Kidney (tissue), 13 donors: ENCODE measurements at regions not wholly inside any gene's neighbourhood (a gene's known extent, or its start where the extent isn't known, plus 50 kb on each side); places are given as distances from the start of the nearest gene placed in this dataset.

Experiments
- DNase-seq, 5 donors: peaks; one replicate each; pipeline ENCODE4 v3.0.0-alpha.2; 2013 to 2020
- FAIRE-seq: peaks from 2 replicates; lab custom pipeline; 2012; peaks lifted over from hg19 to GRCh38; lab: Jason Lieb, UNC
- H3K27ac ChIP-seq, 2 donors: one replicate each; pipeline ENCODE4 v1.7.0; 2013; ENCODE audit warnings: low read depth in 2 of 2, low read length in 2 of 2, inconsistent platforms in 1 of 2
- H3K27me3 ChIP-seq: one replicate; pipeline ENCODE4 v1.7.1; 2013; ENCODE audit warnings: low read length, inconsistent platforms; ENCODE audit not compliant: control insufficient read depth, insufficient read depth
- H3K36me3 ChIP-seq, 3 donors: one replicate each; pipeline versions ENCODE4 v1.7.0 to v1.7.1; 2013; ENCODE audit warnings: low read length in 3 of 3, control low read depth in 1 of 3, inconsistent platforms in 1 of 3; ENCODE audit not compliant: insufficient read depth in 3 of 3, control insufficient read depth in 2 of 3
- H3K4me1 ChIP-seq, 3 donors: one replicate each; pipeline versions ENCODE4 v1.7.0 to v1.7.1; 2013; ENCODE audit warnings: low read length in 3 of 3, inconsistent platforms in 1 of 3, low read depth in 1 of 3; ENCODE audit not compliant: control insufficient read depth in 2 of 3, insufficient read depth in 2 of 3
- H3K4me3 ChIP-seq, 3 donors: one replicate each; pipeline versions ENCODE4 v1.7.0 to v1.8.1; 2013; ENCODE audit warnings: low read length in 3 of 3, control low read depth in 1 of 3, inconsistent platforms in 1 of 3
- H3K9ac ChIP-seq, 3 donors: one replicate each; pipeline versions ENCODE4 v1.7.0 to v1.7.1; 2013; ENCODE audit warnings: low read length in 3 of 3, control low read depth in 1 of 3, inconsistent platforms in 1 of 3
- H3K9me3 ChIP-seq, 3 donors: one replicate each; pipeline versions ENCODE4 v1.7.0 to v1.7.1; 2013; ENCODE audit warnings: low read length in 3 of 3, control low read depth in 1 of 3, inconsistent platforms in 1 of 3; ENCODE audit not compliant: control insufficient read depth in 2 of 3, insufficient read depth in 1 of 3
- CTCF ChIP-seq: IDR thresholded peaks from 3 replicates; pipeline ENCODE4 v1.5.1; 2012; ENCODE audit warnings: mild to moderate bottlenecking, moderate library complexity, borderline replicate concordance; ENCODE audit not compliant: insufficient read depth; ENCODE audit errors: extremely low read depth
- intact Hi-C: fragments of 100-400 bp; cut with DNase I; formaldehyde crosslinking; loops from one replicate; pipeline ENCODE4 v1.11.1; 2022
- donor health status: control.
- donor health status: control.
- donor health status: control.
- donor health status: control.
- donor health status: control.
- donor health status: DM: yes; HTN: yes; CAD: no.
- donor health status: Normal renal cell carcinoma (clear cell type).

GRCh38 chr15:29885183-29885582 is 62.9 kb upstream of the TJP1 start:
- Histone ChIP-seq H3K9ac (no peak overlapping the region), H3K9me3 (no peaks in the 10 kb centered on the region), H3K4me1 (peaks cover 0 to 4% (median 4%) of the 10 kb centered on the region in 3 donors), H3K36me3 (no peaks in the 10 kb centered on the region), H3K4me3 (no peak overlapping the region), H3K27ac (no peak overlapping the region), H3K27me3 (no peaks in the 10 kb centered on the region)
- no peak for TF ChIP-seq CTCF
- DNase-seq: no peak
- intact Hi-C loops: no loop called here
- FAIRE-seq: no peak

- intact Hi-C loops: no loop called here
Observed at GRCh38 chr15:29883126-29883525, 60.9 kb upstream of the TJP1 start.

GRCh38 chr15:29880886-29881285 is 58.6 kb upstream of the TJP1 start:
- no peak for TF ChIP-seq CTCF
- no peak overlapping the region for H3K4me3 ChIP-seq
- H3K36me3 ChIP-seq: no peaks in the 10 kb centered on the region
- peaks cover 0 to 4% (median 0%) of the 10 kb centered on the region in 3 donors for H3K4me1 ChIP-seq
- no peak overlapping the region for H3K9ac ChIP-seq
- intact Hi-C loops: no loop called here
- H3K27ac ChIP-seq: no peak overlapping the region
- H3K9me3 ChIP-seq: no peaks in the 10 kb centered on the region
- FAIRE-seq: no peak
- no peaks in the 10 kb centered on the region for H3K27me3 ChIP-seq
- peak in 1 of 5 donors; percentile 12 for DNase-seq

More at GRCh38 chr15:29883126-29883525, 60.9 kb upstream of the TJP1 start:
- Histone ChIP-seq H3K27ac (no peak overlapping the region), H3K4me3 (no peak overlapping the region), H3K36me3 (no peaks in the 10 kb centered on the region), H3K9me3 (no peaks in the 10 kb centered on the region), H3K9ac (no peak overlapping the region), H3K27me3 (no peaks in the 10 kb centered on the region), H3K4me1 (peaks cover 0 to 4% (median 0%) of the 10 kb centered on the region in 3 donors)
- DNase-seq (peak in 2 of 5 donors; percentile 18 to 30), FAIRE-seq (no peak)
- no peak for TF ChIP-seq CTCF

GRCh38 chr15:29880341-29880740 is 58.1 kb upstream of the TJP1 start:
- no peak for DNase-seq
- intact Hi-C loops: no loop called here

More at GRCh38 chr15:29880341-29880740, 58.1 kb upstream of the TJP1 start:
- TF ChIP-seq CTCF: no peak
- no peak for FAIRE-seq
- no peaks in the 10 kb centered on the region for H3K36me3 ChIP-seq
- H3K4me3 ChIP-seq: no peak overlapping the region
- H3K9me3 ChIP-seq: no peaks in the 10 kb centered on the region
- H3K27ac ChIP-seq: no peak overlapping the region
- H3K4me1 ChIP-seq: peaks cover 0 to 4% (median 0%) of the 10 kb centered on the region in 3 donors
- H3K27me3 ChIP-seq: no peaks in the 10 kb centered on the region
- no peak overlapping the region for H3K9ac ChIP-seq
